Esophagus muscularis mucosa (tissue), 4 donors: ENCODE measurements at regions not wholly inside any gene's neighbourhood (a gene's known extent, or its start where the extent isn't known, plus 50 kb on each side); places are given as distances from the start of the nearest gene placed in this dataset.

ENCODE experiments used
- DNase-seq: peaks from one replicate; pipeline ENCODE4 v3.0.0-alpha.2; 2017; ENCODE audit errors: extremely low spot score
- H3K27ac ChIP-seq, 4 donors: fragments of 200-600 bp; sonication (generic); replicated peaks in 1 of 4; 1 replicate in 3 of 4; 2 replicates in 1 of 4; pipeline ENCODE4 v1.5.1; 2016 to 2019; ENCODE audit warnings: mild to moderate bottlenecking in 1 of 4
- H3K27me3 ChIP-seq, 4 donors: fragments of 200-600 bp; sonication (generic); one replicate each; pipeline versions ENCODE4 v1.5.1 to v1.6.0; 2016 to 2019
- H3K36me3 ChIP-seq, 4 donors: fragments of 200-600 bp; sonication (generic); one replicate each; pipeline ENCODE4 v1.5.1; 2016 to 2019
- H3K4me1 ChIP-seq, 4 donors: fragments of 200-600 bp; sonication (generic); one replicate each; pipeline ENCODE4 v1.5.1; 2016 to 2019
- H3K4me3 ChIP-seq, 4 donors: fragments of 200-600 bp; sonication (generic); 1 replicate in 2 of 4; 2 replicates in 2 of 4; pipeline ENCODE4 v1.5.1; 2016 to 2019; ENCODE audit warnings: mild to moderate bottlenecking in 4 of 4, moderate library complexity in 1 of 4
- H3K9me3 ChIP-seq, 4 donors: fragments of 200-600 bp; sonication (generic); 1 replicate in 3 of 4; 2 replicates in 1 of 4; pipeline ENCODE4 v1.5.1; 2016 to 2019
- CTCF ChIP-seq, 3 experiments: fragments of 200-600 bp in 2 of 3; fragments of 450-650 bp in 1 of 3; sonication (generic) in 2 of 3; IDR thresholded peaks; one replicate each; pipeline ENCODE4 v1.5.1; 2017 to 2019; ENCODE audit warnings: antibody characterized with exemption in 3 of 3, mild to moderate bottlenecking in 2 of 3, moderate library complexity in 1 of 3
- EP300 ChIP-seq: sonication (generic); formaldehyde crosslinking; IDR thresholded peaks from one replicate; pipeline ENCODE4 v1.6.1; 2017; ENCODE audit warnings: antibody characterized with exemption
- POLR2A ChIP-seq: fragments of 450-650 bp; IDR thresholded peaks from one replicate; pipeline ENCODE4 v1.6.1; 2017; ENCODE audit warnings: antibody characterized with exemption, moderate library complexity, mild to moderate bottlenecking, low read depth
- POLR2AphosphoS5 ChIP-seq, 2 donors: sonication (generic); formaldehyde crosslinking; IDR thresholded peaks; one replicate each; pipeline ENCODE4 v1.6.1; 2017; ENCODE audit warnings: antibody characterized with exemption in 2 of 2
- WGBS: methylation state at CpG from one replicate; pipeline ENCODE4 v1.1.5; 2018; 5-methylcytosine and 5-hydroxymethylcytosine counted together
- intact Hi-C: fragments of 100-400 bp; cut with DNase I; formaldehyde crosslinking; loops from one replicate; pipeline ENCODE4 v1.15.1; 2023

GRCh38 chr13:89783221-89783755, 1564.2 kb upstream of the MIR17HG start:
- no peaks in the 10 kb centered on the region for H3K4me1 ChIP-seq
- H3K4me3 ChIP-seq, result no peak overlapping the region
- WGBS, result 51% methylated on average over 4 of the region's 5 CpGs
- no peak for DNase-seq
- intact Hi-C loops, result no loop called here
- no peaks in the 10 kb centered on the region for H3K27me3 ChIP-seq
- no peak overlapping the region for H3K27ac ChIP-seq
- TF ChIP-seq CTCF (IDR thresholded peaks at IDR 0.05), result no peak
- TF ChIP-seq POLR2A, result no peak
- TF ChIP-seq EP300, result no peak
- TF ChIP-seq POLR2AphosphoS5 (IDR thresholded peaks at IDR 0.05), result no peak
- H3K9me3 ChIP-seq, result no peaks in the 10 kb centered on the region
- no peaks in the 10 kb centered on the region for H3K36me3 ChIP-seq

- TF ChIP-seq POLR2A, result no peak
- TF ChIP-seq POLR2AphosphoS5 (IDR thresholded peaks at IDR 0.05), result no peak
- no peak for TF ChIP-seq CTCF (IDR thresholded peaks at IDR 0.05)
- TF ChIP-seq EP300, result no peak
- WGBS, result 96% methylated on average over 3 of the region's 13 CpGs
- no peak for DNase-seq
- H3K4me1 ChIP-seq, result no peaks in the 10 kb centered on the region
- intact Hi-C loops, result no loop called here
- no peaks in the 10 kb centered on the region for H3K9me3 ChIP-seq
- H3K27me3 ChIP-seq, result no peaks in the 10 kb centered on the region
- no peak overlapping the region for H3K4me3 ChIP-seq
- H3K27ac ChIP-seq, result no peak overlapping the region
- no peaks in the 10 kb centered on the region for H3K36me3 ChIP-seq
These were observed 1563.2 kb upstream of the MIR17HG start for GRCh38 chr13:89784161-89784809.

GRCh38 chr13:89786531-89786930, 1561.0 kb upstream of the MIR17HG start:
- 42% methylated on average over 1 of the region's 1 CpG for WGBS
- Histone ChIP-seq H3K4me3 (no peak overlapping the region), H3K4me1 (no peaks in the 10 kb centered on the region), H3K27ac (no peak overlapping the region), H3K36me3 (no peaks in the 10 kb centered on the region), H3K27me3 (no peaks in the 10 kb centered on the region), H3K9me3 (no peaks in the 10 kb centered on the region)
- no peak for TF ChIP-seq POLR2A
- no peak for DNase-seq
- intact Hi-C loops, result no loop called here

- H3K4me3 ChIP-seq, result no peak overlapping the region
- intact Hi-C loops, result no loop called here
- H3K27me3 ChIP-seq, result no peaks in the 10 kb centered on the region
- TF ChIP-seq POLR2AphosphoS5 (IDR thresholded peaks at IDR 0.05), result no peak
- no peak for TF ChIP-seq POLR2A
- no peak for TF ChIP-seq EP300
- TF ChIP-seq CTCF (IDR thresholded peaks at IDR 0.05), result no peak
- H3K27ac ChIP-seq, result no peak overlapping the region
- no peaks in the 10 kb centered on the region for H3K9me3 ChIP-seq
- no peak for DNase-seq
- no peaks in the 10 kb centered on the region for H3K4me1 ChIP-seq
- no peaks in the 10 kb centered on the region for H3K36me3 ChIP-seq
These were observed 1556.8 kb upstream of the MIR17HG start for GRCh38 chr13:89790696-89791095.

- Histone ChIP-seq H3K4me3 (no peak overlapping the region), H3K4me1 (no peaks in the 10 kb centered on the region), H3K27me3 (no peaks in the 10 kb centered on the region), H3K27ac (no peak overlapping the region), H3K9me3 (no peaks in the 10 kb centered on the region), H3K36me3 (no peaks in the 10 kb centered on the region)
- intact Hi-C loops, result no loop called here
- no peak for TF ChIP-seq POLR2A
- no peak for TF ChIP-seq EP300
- no peak for TF ChIP-seq POLR2AphosphoS5 (IDR thresholded peaks at IDR 0.05)
- no peak for TF ChIP-seq CTCF (IDR thresholded peaks at IDR 0.05)
- no peak for DNase-seq
- WGBS, result 74% methylated on average over 2 of the region's 2 CpGs
These were observed 1555.4 kb upstream of the MIR17HG start for GRCh38 chr13:89791971-89792630.
